ENCODE measurements at regions not wholly inside any gene's neighbourhood (a gene's known extent, or its start where the extent isn't known, plus 50 kb on each side); places are given as distances from the start of the nearest gene placed in this dataset.

DNA sequence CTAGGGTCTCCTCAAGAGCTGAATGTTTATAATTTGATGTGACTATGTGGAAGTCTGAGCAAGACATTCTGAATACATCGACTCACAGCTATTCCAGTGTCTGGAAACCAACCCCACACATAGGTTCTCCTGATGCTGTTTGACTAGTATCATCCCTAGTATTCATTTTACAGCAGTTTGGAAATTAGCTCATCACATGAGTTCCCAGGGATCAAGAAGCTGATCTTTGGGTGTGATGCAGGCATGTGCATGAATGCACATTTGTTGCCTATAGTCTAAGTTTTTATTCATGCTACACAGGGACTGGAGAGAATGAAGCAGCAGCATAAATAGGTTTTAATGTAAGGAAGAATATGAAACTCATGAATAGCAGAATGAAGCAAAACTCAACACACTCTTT is 284.3 kb upstream of the SPRED2 start:
- no peak for DNase-seq

- no peak for DNase-seq
Measured at GRCh38 chr2:65715323-65715722, 282.9 kb upstream of the SPRED2 start.

- DNase-seq: no peak
Measured at GRCh38 chr2:65714866-65715265, 282.5 kb upstream of the SPRED2 start.

GRCh38 chr2:65711863-65712262 is 279.5 kb upstream of the SPRED2 start:
- DNase-seq: no peak

DNA sequence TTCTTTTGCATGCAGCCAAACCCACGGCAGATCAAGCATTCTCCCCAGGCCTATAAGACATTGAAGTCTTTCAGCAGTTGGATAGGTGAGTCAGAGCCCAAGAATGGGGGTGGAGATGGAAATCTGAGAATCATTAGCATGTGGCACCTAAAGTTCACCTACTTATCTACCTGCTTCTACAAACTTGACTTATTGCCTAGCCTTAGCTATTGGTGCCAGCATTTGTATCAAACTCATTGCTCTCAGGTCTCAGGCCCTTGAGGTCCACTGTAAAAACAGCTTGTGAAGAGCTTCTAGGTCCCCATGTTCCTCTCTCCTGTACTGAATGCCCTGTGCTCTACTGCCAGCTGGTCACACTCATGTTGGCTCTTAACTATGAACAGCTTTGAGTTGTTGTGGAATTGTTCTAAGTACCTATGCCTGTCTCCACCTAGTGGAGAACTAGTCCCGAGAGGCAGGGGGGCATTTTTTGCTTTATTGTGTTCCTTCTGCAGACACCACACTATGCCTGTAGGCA is 278.4 kb upstream of the SPRED2 start:
- DNase-seq: peak in 1 of 2 experiments; percentile 13

DNA sequence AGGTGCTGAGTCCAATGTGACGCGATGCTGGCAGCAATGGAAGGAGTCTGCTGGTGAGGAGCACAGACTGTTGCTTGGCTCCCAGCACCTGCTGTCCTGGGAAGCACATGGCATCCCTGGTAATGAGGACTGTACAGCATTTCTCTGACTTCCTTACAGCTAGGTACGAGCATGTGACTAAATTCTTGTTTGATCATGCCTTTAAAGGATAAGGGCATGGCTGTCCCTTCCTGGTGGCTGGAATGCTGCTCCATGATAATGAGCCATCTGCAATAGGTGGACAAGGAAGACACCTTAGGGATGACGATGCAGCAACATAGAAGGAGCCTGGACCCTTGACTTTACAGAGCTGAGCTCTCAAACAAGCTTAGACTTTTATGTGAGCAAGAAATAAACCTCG is 278.0 kb upstream of the SPRED2 start:
- no peak for DNase-seq

DNA sequence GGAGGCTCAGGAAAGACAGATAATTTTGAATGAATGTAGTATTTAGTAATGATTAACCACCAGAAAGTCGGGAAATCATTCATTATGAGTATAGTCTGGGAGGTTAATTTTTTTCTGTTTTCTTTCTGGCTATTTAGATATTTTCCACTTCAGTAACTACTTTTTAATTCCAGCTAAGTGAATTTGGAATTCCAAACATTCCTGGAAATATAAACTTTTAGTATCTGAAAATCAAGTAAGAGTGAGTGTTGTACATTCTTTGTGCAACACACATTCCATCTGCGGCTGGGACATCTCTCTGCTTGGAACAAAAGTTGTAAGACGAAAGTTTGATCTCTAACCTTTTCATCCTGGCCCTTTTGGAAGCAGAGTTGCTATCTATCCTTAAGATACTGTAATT is 275.7 kb upstream of the SPRED2 start:
- no peak for DNase-seq

DNA sequence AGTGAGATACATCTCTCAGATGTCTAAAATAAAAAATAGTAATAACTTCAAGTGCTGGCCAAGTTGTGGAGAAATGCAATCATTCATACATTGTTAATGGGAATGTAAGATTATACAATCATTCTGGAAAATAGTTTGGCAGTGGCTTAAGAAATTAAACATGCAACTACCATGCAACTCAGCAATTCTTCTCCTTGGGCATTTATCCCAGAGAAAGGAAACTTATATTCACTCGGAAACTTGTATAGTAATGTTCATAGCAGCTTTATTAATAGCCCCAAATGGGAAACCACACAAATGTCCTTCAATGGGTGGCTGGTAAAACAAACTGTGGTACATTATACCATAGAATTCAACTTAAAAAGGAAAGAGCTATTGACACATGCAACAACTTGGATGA is 274.0 kb upstream of the SPRED2 start:
- DNase-seq: no peak

DNA sequence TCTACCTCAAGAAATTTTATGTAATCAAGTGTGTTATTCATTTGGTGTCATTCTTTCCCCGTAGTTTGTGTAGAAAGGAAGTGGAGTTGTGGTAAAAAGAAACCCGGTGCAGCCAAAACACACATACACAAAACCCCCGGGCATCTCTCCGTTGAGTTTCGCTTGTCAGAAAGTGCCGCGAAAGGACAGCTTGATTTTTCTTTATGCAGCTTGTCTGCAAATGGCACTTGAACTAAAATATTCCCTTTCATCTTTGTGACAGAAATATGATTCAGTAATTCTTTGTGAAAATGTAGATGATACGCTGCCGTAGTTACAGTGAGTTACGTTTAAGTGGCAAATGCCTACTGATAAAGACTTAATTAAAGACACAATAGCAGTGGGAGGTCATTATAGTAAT is 268.8 kb upstream of the SPRED2 start:
- no peak for DNase-seq

DNA sequence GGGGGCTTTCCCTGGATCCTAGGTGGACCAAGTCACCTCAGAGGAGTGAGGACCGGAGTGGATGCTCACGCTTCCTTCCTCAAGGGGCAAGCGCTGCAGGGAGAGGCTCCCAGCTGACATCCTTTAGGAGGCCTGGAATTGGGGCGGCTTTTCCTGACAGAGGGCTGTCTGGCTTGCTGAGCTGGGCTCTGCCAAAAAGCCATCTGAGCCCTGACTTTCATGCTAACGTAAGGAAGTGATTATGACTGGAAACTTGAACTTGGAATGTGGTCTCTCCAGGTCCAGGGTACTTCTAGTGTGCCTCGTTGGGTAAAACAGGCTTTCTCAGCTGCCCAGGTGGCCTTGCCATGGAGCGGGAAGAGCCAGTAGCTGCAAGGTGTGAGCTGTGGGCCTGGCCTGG is 268.3 kb upstream of the SPRED2 start:
- DNase-seq: no peak

DNA sequence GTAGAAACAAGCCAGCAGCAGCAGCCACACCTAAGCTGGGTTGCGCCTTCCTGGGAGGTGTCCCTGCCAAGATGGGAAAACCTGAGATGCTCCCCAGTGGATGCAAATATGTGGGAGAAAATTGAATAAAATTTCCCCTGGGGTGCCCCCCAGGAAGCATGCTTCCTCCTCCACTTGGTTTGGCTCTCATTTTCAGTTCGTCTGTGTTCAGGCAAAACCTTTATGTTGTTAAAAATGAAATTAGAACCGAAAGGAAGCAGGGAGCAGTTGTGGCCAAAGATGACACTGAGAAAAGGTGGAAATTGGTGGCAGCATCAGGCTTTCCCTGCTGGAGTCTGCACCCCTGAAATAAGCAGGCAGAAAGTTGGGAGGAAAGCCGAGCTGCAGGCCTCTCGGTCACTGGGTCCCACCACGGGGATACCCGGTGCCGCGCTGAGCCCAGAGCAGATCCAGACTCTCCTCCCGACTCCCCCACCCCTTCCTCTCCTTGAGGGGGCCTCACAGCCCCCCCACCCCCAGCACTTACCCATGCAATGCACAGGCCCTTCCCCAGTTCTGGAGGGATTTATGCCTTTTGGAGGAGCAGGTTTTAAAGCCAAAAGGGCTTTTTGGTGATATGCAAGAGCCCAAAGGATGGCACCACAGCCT is 267.7 kb upstream of the SPRED2 start:
- no peak for DNase-seq

GRCh38 chr2:65691816-65692215 is 259.4 kb upstream of the SPRED2 start:
- DNase-seq: no peak

DNA sequence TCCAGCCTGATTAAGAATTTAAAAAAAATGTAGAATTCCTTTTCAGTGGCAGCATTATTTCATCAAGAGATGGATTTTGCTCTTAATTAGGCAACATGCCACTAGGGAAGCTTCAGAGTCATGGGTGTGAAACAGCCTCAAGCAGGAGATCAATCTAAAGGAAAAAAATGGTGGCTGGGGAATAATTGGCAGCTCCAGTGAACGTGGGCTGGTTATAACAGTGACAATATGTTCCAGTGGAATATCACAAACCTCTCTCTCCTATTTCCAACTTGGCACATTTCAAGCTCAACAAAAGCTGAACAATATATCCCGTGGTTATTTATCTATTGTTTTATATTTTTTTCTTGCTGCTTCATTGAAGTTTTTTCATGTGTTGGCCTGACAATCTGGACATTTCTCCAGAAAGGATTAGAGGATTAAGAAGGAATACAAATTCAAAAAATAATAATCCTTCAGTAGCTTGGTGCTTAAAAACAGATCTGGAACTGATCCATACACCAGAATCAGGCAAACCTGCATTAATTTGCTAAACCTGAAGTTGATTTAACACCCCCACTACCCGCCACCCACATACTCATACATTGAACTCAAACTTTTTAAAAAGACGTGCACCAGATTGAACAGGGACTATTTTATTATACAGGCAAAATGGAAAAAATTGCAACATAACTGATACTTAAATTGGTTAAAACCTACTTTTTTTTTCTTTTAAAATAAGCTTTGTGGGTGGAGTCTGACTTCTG is 255.9 kb upstream of the SPRED2 start:
- DNase-seq: no peak

GRCh38 chr2:65687614-65688013 is 255.2 kb upstream of the SPRED2 start:
- no peak for DNase-seq

DNA sequence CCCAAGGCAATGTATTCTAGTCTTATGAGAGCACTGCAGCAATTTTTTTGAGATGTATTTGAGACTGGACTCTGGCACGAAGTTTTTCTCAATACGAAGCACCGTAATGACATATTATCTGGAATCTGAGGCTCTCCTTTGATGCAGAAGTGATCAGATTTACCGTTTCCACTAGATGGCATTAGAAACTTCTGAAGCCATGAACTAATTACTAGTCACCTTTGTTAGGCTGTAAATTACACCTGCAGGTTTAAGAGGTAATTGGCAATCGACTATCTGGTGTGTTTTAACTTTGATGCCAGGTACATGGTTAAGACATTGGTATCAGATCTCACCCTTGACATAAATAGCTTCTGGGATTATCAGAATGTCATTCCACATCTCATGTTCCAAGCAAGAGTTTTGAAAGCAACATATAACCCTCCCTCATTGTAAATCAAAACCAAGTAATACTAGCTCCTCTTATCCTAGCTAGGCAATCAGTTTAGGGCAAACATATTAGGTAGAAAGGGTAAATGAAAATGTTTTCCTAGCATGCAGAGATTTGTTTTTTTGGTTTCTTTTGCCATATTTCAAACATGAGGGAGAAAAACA is 254.6 kb upstream of the SPRED2 start:
- DNase-seq: no peak

GRCh38 chr2:65681503-65681902 is 249.1 kb upstream of the SPRED2 start:
- no peak for DNase-seq

- no peak for DNase-seq
Measured at GRCh38 chr2:65678779-65679391, 246.5 kb upstream of the SPRED2 start.

- DNase-seq: no peak
Measured at GRCh38 chr2:65675350-65675749, 243.0 kb upstream of the SPRED2 start.

- no peak for DNase-seq
Measured at GRCh38 chr2:65671670-65672242, 239.4 kb upstream of the SPRED2 start.

DNA sequence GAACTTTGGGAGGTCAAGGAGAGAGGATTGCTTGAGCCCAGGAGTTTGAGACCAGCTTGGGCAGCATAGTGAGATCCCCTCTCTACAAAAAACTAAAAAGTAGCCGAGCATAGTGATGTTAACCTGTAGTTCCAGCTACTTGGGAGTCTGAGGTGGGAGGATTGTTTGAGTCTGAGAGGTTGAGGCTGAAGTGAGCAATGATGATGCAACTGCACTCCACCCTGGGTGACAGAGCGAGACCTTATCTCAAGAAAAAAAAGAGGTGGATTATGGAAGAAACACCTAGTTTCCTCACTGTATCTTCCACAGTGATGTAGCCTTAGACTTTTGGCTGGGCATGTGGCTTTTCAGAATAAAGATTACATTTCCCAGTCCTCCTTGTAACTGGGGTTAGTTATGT is 237.2 kb upstream of the SPRED2 start:
- no peak for DNase-seq

- DNase-seq: no peak
Measured at GRCh38 chr2:65668744-65669143, 236.3 kb upstream of the SPRED2 start.

GRCh38 chr2:65666156-65666725 is 233.8 kb upstream of the SPRED2 start:
- no peak for DNase-seq

- DNase-seq: no peak
Measured at GRCh38 chr2:65664931-65665330, 232.5 kb upstream of the SPRED2 start.
